ENCODE measurements at regions not wholly inside any gene's neighbourhood (a gene's known extent, or its start where the extent isn't known, plus 50 kb on each side); places are given as distances from the start of the nearest gene placed in this dataset.

DNA sequence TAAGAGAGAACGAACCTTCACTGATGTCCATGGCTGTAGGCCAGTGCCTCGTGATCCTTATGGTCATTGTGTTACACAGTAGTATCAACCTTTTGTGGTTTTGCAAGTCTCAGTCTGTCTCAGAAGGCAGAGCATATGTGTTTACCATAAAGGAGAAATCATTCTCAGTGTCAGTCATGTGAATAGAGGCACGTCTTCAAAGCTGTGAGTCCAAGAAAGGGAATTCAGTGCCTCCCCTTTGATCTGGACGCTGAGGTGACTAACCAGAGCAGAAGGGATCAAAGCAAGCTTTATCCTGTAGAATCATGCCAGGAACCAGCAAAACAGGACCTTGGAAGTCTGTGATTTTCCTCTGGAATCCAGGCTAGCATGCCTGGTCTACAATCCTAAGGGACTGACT is 433.9 kb downstream of the DNAH5 start:
- no peaks in the 10 kb centered on the region for H3K36me3 ChIP-seq (ENCODE audit: control insufficient read depth in 2 of 4, insufficient read depth in 4 of 4, low read length in 3 of 4)
- H2AK5ac ChIP-seq (ENCODE audit: low read depth, low read length), result no peak overlapping the region
- H2BK15ac ChIP-seq (ENCODE audit: low read length), result no peak overlapping the region
- H4K5ac ChIP-seq (ENCODE audit: insufficient read length, low read depth, low read length), result no peak overlapping the region
- DNase-seq (ENCODE audit: low read depth in 1 of 2, low spot score in 2 of 2), result no peak
- no peak overlapping the region for H2BK12ac ChIP-seq (ENCODE audit: low read depth, low read length)
- no peak overlapping the region for H3K14ac ChIP-seq (ENCODE audit: insufficient read length)
- ChIA-PET POLR2A (ENCODE audit: partially characterized antibody) (no interaction called here), CTCF (ENCODE audit: partially characterized antibody) (no interaction called here)
- H3K4me1 ChIP-seq (replicated peaks in 1 of 4; ENCODE audit: control insufficient read depth in 3 of 4, insufficient read depth in 4 of 4, low read length in 3 of 4), result no peaks in the 10 kb centered on the region
- TF ChIP-seq ATF3 (IDR thresholded peaks at IDR 0.05; ENCODE audit: insufficient read depth, low read depth, low read length) (no peak), NANOG (IDR thresholded peaks at IDR 0.05; ENCODE audit: insufficient read depth, low read depth, low read length, poor library complexity, severe bottlenecking) (no peak), TAF7 (optimal IDR thresholded peaks at IDR 0.05; ENCODE audit: borderline replicate concordance, low read depth, low read length) (no peak), CHD1 (IDR thresholded peaks at IDR 0.05; ENCODE audit: low read depth, low read length) (no peak), PHF8 (conservative IDR thresholded peaks at IDR 0.05; ENCODE audit: low read depth, low read length) (no peak), CBX5 (IDR thresholded peaks at IDR 0.05; ENCODE audit: low read depth, low read length) (no peak), TAF1 (IDR thresholded peaks at IDR 0.05; ENCODE audit: low read depth, low read length) (no peak), JUN (IDR thresholded peaks at IDR 0.05; ENCODE audit: low read depth, low read length) (no peak), POU5F1 (IDR thresholded peaks at IDR 0.05; ENCODE audit: low read depth, low read length) (no peak), RAD21 (IDR thresholded peaks at IDR 0.05 in 1 of 2, conservative IDR thresholded peaks at IDR 0.05 in 1 of 2; ENCODE audit: low read depth in 2 of 2, low read length in 2 of 2) (no peak)
- no peak overlapping the region for H3K9ac ChIP-seq (replicated peaks in 1 of 4; ENCODE audit: extremely low read depth in 1 of 4, low read depth in 3 of 4, low read length in 3 of 4)
- H4K8ac ChIP-seq (ENCODE audit: extremely low read depth, insufficient read depth, low read length), result no peak overlapping the region
- H2BK120ac ChIP-seq (replicated peaks; ENCODE audit: low read depth, low read length), result no peak overlapping the region
- no peaks in the 10 kb centered on the region for H3K79me1 ChIP-seq (ENCODE audit: low read depth, low read length)
- H3K56ac ChIP-seq (replicated peaks; ENCODE audit: insufficient read length, low read depth, low read length), result no peak overlapping the region
- 86% methylated on average over 4 of the region's 4 CpGs; no CpG with 5 or more reads in 1 of the 2 experiments for WGBS, 2 experiments (ENCODE audit: extremely low coverage in 1 of 2, insufficient coverage in 1 of 2, insufficient read length in 1 of 2, insufficient replicate concordance in 2 of 2, low coverage in 1 of 2, low lambda C conversion rate in 2 of 2, missing lambda C conversion rate in 1 of 2)
- no peak overlapping the region for H2AFZ ChIP-seq (ENCODE audit: low read length)
- H3K4me2 ChIP-seq (ENCODE audit: insufficient read depth in 1 of 2, low read depth in 2 of 2, low read length in 2 of 2), result no peak overlapping the region
- H3K79me2 ChIP-seq (ENCODE audit: control insufficient read depth in 1 of 2, insufficient read depth in 2 of 2, low read length in 2 of 2), result no peaks in the 10 kb centered on the region
- no peaks in the 10 kb centered on the region for H3K27me3 ChIP-seq (replicated peaks in 1 of 4; ENCODE audit: control insufficient read depth in 3 of 4, extremely low read depth in 1 of 4, insufficient read depth in 3 of 4, low read length in 3 of 4)
- no peaks in the 10 kb centered on the region for H3K23me2 ChIP-seq (ENCODE audit: low read depth, low read length)
- H3K23ac ChIP-seq (ENCODE audit: insufficient read length), result no peak overlapping the region
- no peak overlapping the region for H3K4ac ChIP-seq (replicated peaks; ENCODE audit: insufficient read length, low read depth, low read length)
- H3K9me3 ChIP-seq (ENCODE audit: insufficient read depth in 2 of 2, low read depth in 1 of 2, low read length in 1 of 2), result no peaks in the 10 kb centered on the region
- no peak overlapping the region for H2BK20ac ChIP-seq (ENCODE audit: low read length)
- no peak overlapping the region for H3K18ac ChIP-seq (ENCODE audit: extremely low read depth, low read length)
- H4K91ac ChIP-seq (replicated peaks; ENCODE audit: insufficient read length, low read length), result no peak overlapping the region
- H2BK5ac ChIP-seq (ENCODE audit: low read depth, low read length), result no peak overlapping the region
- H3K27ac ChIP-seq (ENCODE audit: low read depth, low read length), result no peak overlapping the region
- FAIRE-seq, result no peak
- H3K4me3 ChIP-seq (ENCODE audit: extremely low read depth in 1 of 4, insufficient read depth in 2 of 4, low read depth in 3 of 4, low read length in 4 of 4), result no peak overlapping the region
- no peaks in the 10 kb centered on the region for H4K20me1 ChIP-seq (replicated peaks in 1 of 2; ENCODE audit: control insufficient read depth in 1 of 2, insufficient read depth in 2 of 2, low read length in 2 of 2)

All from H1 (cell line).